ENCODE measurements at regions not wholly inside any gene's neighbourhood (a gene's known extent, or its start where the extent isn't known, plus 50 kb on each side); places are given as distances from the start of the nearest gene placed in this dataset.

- TF ChIP-seq ESRRA (IDR thresholded peaks at IDR 0.05; ENCODE audit: borderline replicate concordance, low read length) (no peak), CTCF (IDR thresholded peaks at IDR 0.05) (no peak), HDAC2 (IDR thresholded peaks at IDR 0.05) (no peak), POLR2A (IDR thresholded peaks at IDR 0.05; ENCODE audit: low read length) (no peak), ZC3H11A (IDR thresholded peaks at IDR 0.05) (no peak), ELK1 (IDR thresholded peaks at IDR 0.05; ENCODE audit: low read depth, low read length) (no peak), ZNF302 (CRISPR knock-in tag; IDR thresholded peaks at IDR 0.05) (no peak), CEBPB (IDR thresholded peaks at IDR 0.05) (no peak), CBX8 (IDR thresholded peaks at IDR 0.05) (no peak), RCOR1 (IDR thresholded peaks at IDR 0.05; ENCODE audit: low read depth, low read length) (no peak), EP300 (IDR thresholded peaks at IDR 0.05) (no peak)
Observed at GRCh38 chr3:127090218-127091160, 102.4 kb upstream of the PRR23E start.

Data from A549 (cell line).